Upper lobe of right lung (tissue), 1 donor: ENCODE measurements at regions not wholly inside any gene's neighbourhood (a gene's known extent, or its start where the extent isn't known, plus 50 kb on each side); places are given as distances from the start of the nearest gene placed in this dataset.

Experiments
- ATAC-seq: fragments of 200-7000 bp; cut with Tn5 transposase; one replicate; pipeline ENCODE4 v1.9.1; 2020; ENCODE audit warnings: mild to moderate bottlenecking, moderate library complexity
- DNase-seq: peaks from one replicate; pipeline ENCODE4 v3.0.0-alpha.2; 2020
- H3K27ac ChIP-seq: fragments of 200-600 bp; one replicate; pipeline ENCODE4 v1.8.0; 2022
- H3K27me3 ChIP-seq: fragments of 200-600 bp; one replicate; pipeline ENCODE4 v1.8.0; 2022; ENCODE audit warnings: mild to moderate bottlenecking
- H3K36me3 ChIP-seq: fragments of 200-600 bp; one replicate; pipeline ENCODE4 v1.8.0; 2022
- H3K4me1 ChIP-seq: fragments of 200-600 bp; one replicate; pipeline ENCODE4 v1.8.0; 2022
- H3K4me3 ChIP-seq: fragments of 200-600 bp; one replicate; pipeline ENCODE4 v1.8.0; 2022; ENCODE audit warnings: mild to moderate bottlenecking
- H3K9me3 ChIP-seq: fragments of 200-600 bp; one replicate; pipeline ENCODE4 v1.8.0; 2022
- CTCF ChIP-seq: fragments of 200-600 bp; IDR thresholded peaks from one replicate; pipeline ENCODE4 v1.8.0; 2022; ENCODE audit warnings: antibody characterized with exemption
- intact Hi-C: fragments of 100-400 bp; cut with DNase I; formaldehyde crosslinking; loops from one replicate; pipeline ENCODE4 v1.11.0; 2022
- donor health status: DM: no; HTN: yes; CAD: no; lungs with severe emphysema.

GRCh38 chr1:90650401-90650800, 66.7 kb downstream of the BARHL2 start:
- DNase-seq, result no peak
- H3K36me3 ChIP-seq, result no peaks in the 10 kb centered on the region
- no peak for TF ChIP-seq CTCF
- no peak overlapping the region for H3K4me3 ChIP-seq
- ATAC-seq, result no peak
- intact Hi-C loops, result no loop called here
- no peaks in the 10 kb centered on the region for H3K4me1 ChIP-seq
- no peak overlapping the region for H3K27ac ChIP-seq
- no peaks in the 10 kb centered on the region for H3K9me3 ChIP-seq
- H3K27me3 ChIP-seq, result no peaks in the 10 kb centered on the region

- Histone ChIP-seq H3K4me3 (no peak overlapping the region), H3K27me3 (no peaks in the 10 kb centered on the region), H3K9me3 (no peaks in the 10 kb centered on the region), H3K36me3 (no peaks in the 10 kb centered on the region), H3K4me1 (no peaks in the 10 kb centered on the region), H3K27ac (no peak overlapping the region)
- ATAC-seq (no peak), DNase-seq (no peak)
- intact Hi-C loops, result no loop called here
- no peak for TF ChIP-seq CTCF
These were observed 76.8 kb downstream of the BARHL2 start for GRCh38 chr1:90640325-90640724.

- H3K27me3 ChIP-seq, result no peaks in the 10 kb centered on the region
- DNase-seq (no peak), ATAC-seq (no peak)
- intact Hi-C loops, result no loop called here
- H3K36me3 ChIP-seq, result no peaks in the 10 kb centered on the region
- H3K27ac ChIP-seq, result no peak overlapping the region
- TF ChIP-seq CTCF, result no peak
- no peak overlapping the region for H3K4me3 ChIP-seq
- H3K4me1 ChIP-seq, result no peaks in the 10 kb centered on the region
- H3K9me3 ChIP-seq, result no peaks in the 10 kb centered on the region
These were observed 94.4 kb downstream of the BARHL2 start for GRCh38 chr1:90622666-90623065.

- no peak for TF ChIP-seq CTCF
- intact Hi-C loops, result no loop called here
These were observed 95.1 kb downstream of the BARHL2 start for GRCh38 chr1:90621986-90622385.

GRCh38 chr1:90616395-90616794, 100.7 kb downstream of the BARHL2 start:
- Histone ChIP-seq H3K9me3 (no peaks in the 10 kb centered on the region), H3K4me1 (no peaks in the 10 kb centered on the region), H3K36me3 (no peaks in the 10 kb centered on the region), H3K4me3 (no peak overlapping the region), H3K27ac (no peak overlapping the region), H3K27me3 (no peaks in the 10 kb centered on the region)
- no peak for ATAC-seq
- intact Hi-C loops, result no loop called here
- DNase-seq, result no peak
- TF ChIP-seq CTCF, result no peak

More at GRCh38 chr1:90621986-90622385, 95.1 kb downstream of the BARHL2 start:
- no peaks in the 10 kb centered on the region for H3K4me1 ChIP-seq
- H3K4me3 ChIP-seq, result no peak overlapping the region
- no peak overlapping the region for H3K27ac ChIP-seq
- DNase-seq (no peak), ATAC-seq (no peak)
- no peaks in the 10 kb centered on the region for H3K27me3 ChIP-seq
- H3K36me3 ChIP-seq, result no peaks in the 10 kb centered on the region
- H3K9me3 ChIP-seq, result no peaks in the 10 kb centered on the region

- no peak for ATAC-seq
These were observed 102.2 kb downstream of the BARHL2 start for GRCh38 chr1:90614872-90615271.

More at GRCh38 chr1:90614872-90615271, 102.2 kb downstream of the BARHL2 start:
- H3K4me1 ChIP-seq, result no peaks in the 10 kb centered on the region
- H3K27me3 ChIP-seq, result no peaks in the 10 kb centered on the region
- H3K36me3 ChIP-seq, result no peaks in the 10 kb centered on the region
- DNase-seq, result no peak
- TF ChIP-seq CTCF, result peak; percentile 13
- intact Hi-C loops, result no loop called here
- H3K27ac ChIP-seq, result no peak overlapping the region
- H3K4me3 ChIP-seq, result no peak overlapping the region
- H3K9me3 ChIP-seq, result no peaks in the 10 kb centered on the region
